ENCODE measurements at regions not wholly inside any gene's neighbourhood (a gene's known extent, or its start where the extent isn't known, plus 50 kb on each side); places are given as distances from the start of the nearest gene placed in this dataset.

GRCh38 chr16:75860326-75861053 lies 134.2 kb upstream of the CPHXL start:
- ChIA-PET POLR2A (no interaction called here), CTCF (no interaction called here)
- Mint-ChIP-seq H3K9me3 (peaks cover 0 to 3% (median 0%) of the 10 kb centered on the region in 11 donors), H3K4me3 (no peak overlapping the region), H3K27me3 (peaks cover 0 to 9% (median 4%) of the 10 kb centered on the region in 5 donors), H3K27ac (no peak overlapping the region), H3K36me3 (no peaks in the 10 kb centered on the region), H3K4me1 (no peaks in the 10 kb centered on the region)
- Histone ChIP-seq H3K27me3 (ENCODE audit: control insufficient read depth in 2 of 2, insufficient read depth in 2 of 2, low read length in 2 of 2) (no peaks in the 10 kb centered on the region), H3K4me1 (ENCODE audit: control insufficient read depth in 2 of 2, insufficient read depth in 2 of 2, low read length in 2 of 2) (no peaks in the 10 kb centered on the region), H3K4me3 (ENCODE audit: low read length) (no peak overlapping the region), H3K36me3 (ENCODE audit: control insufficient read depth in 2 of 3, insufficient read depth in 3 of 3, low read length in 3 of 3) (no peaks in the 10 kb centered on the region), H3K27ac (ENCODE audit: low read depth, low read length) (no peak overlapping the region), H3K9me3 (ENCODE audit: control insufficient read depth in 2 of 3, low read length in 3 of 3) (no peaks in the 10 kb centered on the region)
- ATAC-seq (no peak), DNase-seq (no peak)
- intact Hi-C loops (cut with micrococcal nuclease), result no loop called here

GRCh38 chr16:75861311-75862097 lies 135.2 kb upstream of the CPHXL start:
- Mint-ChIP-seq H3K27me3 (peaks cover 0 to 14% (median 8%) of the 10 kb centered on the region in 5 donors), H3K9me3 (peaks cover 0 to 3% (median 0%) of the 10 kb centered on the region in 11 donors), H3K4me3 (no peak overlapping the region), H3K36me3 (no peaks in the 10 kb centered on the region), H3K4me1 (no peaks in the 10 kb centered on the region), H3K27ac (no peak overlapping the region)
- Histone ChIP-seq H3K4me1 (ENCODE audit: control insufficient read depth in 2 of 2, insufficient read depth in 2 of 2, low read length in 2 of 2) (no peaks in the 10 kb centered on the region), H3K9me3 (ENCODE audit: control insufficient read depth in 2 of 3, low read length in 3 of 3) (no peaks in the 10 kb centered on the region), H3K27me3 (ENCODE audit: control insufficient read depth in 2 of 2, insufficient read depth in 2 of 2, low read length in 2 of 2) (no peaks in the 10 kb centered on the region), H3K36me3 (ENCODE audit: control insufficient read depth in 2 of 3, insufficient read depth in 3 of 3, low read length in 3 of 3) (no peaks in the 10 kb centered on the region), H3K27ac (ENCODE audit: low read depth, low read length) (no peak overlapping the region), H3K4me3 (ENCODE audit: low read length) (no peak overlapping the region)
- CTCF ChIA-PET, result no interaction called here
- ATAC-seq (no peak), DNase-seq (no peak)
- intact Hi-C loops (cut with micrococcal nuclease), result no loop called here
- POLR2A ChIA-PET, result no interaction called here

GRCh38 chr16:75862098-75862386 lies 135.8 kb upstream of the CPHXL start:
- Mint-ChIP-seq H3K27ac (no peak overlapping the region), H3K9me3 (peaks cover 0 to 3% (median 0%) of the 10 kb centered on the region in 11 donors), H3K27me3 (peaks cover 0 to 13% (median 8%) of the 10 kb centered on the region in 5 donors), H3K4me1 (no peaks in the 10 kb centered on the region), H3K36me3 (no peaks in the 10 kb centered on the region), H3K4me3 (no peak overlapping the region)
- intact Hi-C loops (cut with micrococcal nuclease), result no loop called here
- no peaks in the 10 kb centered on the region for H3K4me1 ChIP-seq (ENCODE audit: control insufficient read depth in 2 of 2, insufficient read depth in 2 of 2, low read length in 2 of 2)
- no peak for ATAC-seq
- H3K36me3 ChIP-seq (ENCODE audit: control insufficient read depth in 2 of 3, insufficient read depth in 3 of 3, low read length in 3 of 3), result no peaks in the 10 kb centered on the region
- H3K27ac ChIP-seq (ENCODE audit: low read depth, low read length), result no peak overlapping the region
- POLR2A ChIA-PET, result no interaction called here
- CTCF ChIA-PET, result no interaction called here
- no peak for DNase-seq
- H3K27me3 ChIP-seq (ENCODE audit: control insufficient read depth in 2 of 2, insufficient read depth in 2 of 2, low read length in 2 of 2), result no peaks in the 10 kb centered on the region
- no peak overlapping the region for H3K4me3 ChIP-seq (ENCODE audit: low read length)
- no peaks in the 10 kb centered on the region for H3K9me3 ChIP-seq (ENCODE audit: control insufficient read depth in 2 of 3, low read length in 3 of 3)

GRCh38 chr16:75864243-75864642 lies 138.0 kb upstream of the CPHXL start:
- H3K27me3 ChIP-seq (ENCODE audit: control insufficient read depth in 2 of 2, insufficient read depth in 2 of 2, low read length in 2 of 2), result no peaks in the 10 kb centered on the region
- Mint-ChIP-seq H3K4me3 (no peak overlapping the region), H3K4me1 (no peaks in the 10 kb centered on the region), H3K27ac (no peak overlapping the region), H3K27me3 (peaks cover 0 to 12% (median 6%) of the 10 kb centered on the region in 5 donors), H3K9me3 (peaks cover 0 to 6% (median 0%) of the 10 kb centered on the region in 11 donors), H3K36me3 (no peaks in the 10 kb centered on the region)
- CTCF ChIA-PET, result no interaction called here
- DNase-seq (no peak), ATAC-seq (no peak)
- H3K4me3 ChIP-seq (ENCODE audit: low read length), result no peak overlapping the region
- POLR2A ChIA-PET, result no interaction called here
- H3K27ac ChIP-seq (ENCODE audit: low read depth, low read length), result no peak overlapping the region
- H3K9me3 ChIP-seq (ENCODE audit: control insufficient read depth in 2 of 3, low read length in 3 of 3), result no peaks in the 10 kb centered on the region
- no peaks in the 10 kb centered on the region for H3K36me3 ChIP-seq (ENCODE audit: control insufficient read depth in 2 of 3, insufficient read depth in 3 of 3, low read length in 3 of 3)
- intact Hi-C loops (cut with micrococcal nuclease), result no loop called here
- H3K4me1 ChIP-seq (ENCODE audit: control insufficient read depth in 2 of 2, insufficient read depth in 2 of 2, low read length in 2 of 2), result no peaks in the 10 kb centered on the region

GRCh38 chr16:75865736-75866135 lies 139.4 kb upstream of the CPHXL start:
- H3K27me3 Mint-ChIP-seq, result peaks cover 0 to 22% (median 15%) of the 10 kb centered on the region in 5 donors
- DNase-seq, result no peak
- H3K9me3 Mint-ChIP-seq, result peaks cover 0 to 8% (median 0%) of the 10 kb centered on the region in 11 donors
- no peaks in the 10 kb centered on the region for H3K4me1 ChIP-seq (ENCODE audit: control insufficient read depth in 2 of 2, insufficient read depth in 2 of 2, low read length in 2 of 2)
- H3K27ac Mint-ChIP-seq, result no peak overlapping the region
- H3K36me3 Mint-ChIP-seq, result peaks cover 0 to 8% (median 0%) of the 10 kb centered on the region in 5 donors
- no peak overlapping the region for H3K4me3 ChIP-seq (ENCODE audit: low read length)
- no peak overlapping the region for H3K27ac ChIP-seq (ENCODE audit: low read depth, low read length)
- ChIA-PET CTCF (no interaction called here), POLR2A (no interaction called here)
- H3K27me3 ChIP-seq (ENCODE audit: control insufficient read depth in 2 of 2, insufficient read depth in 2 of 2, low read length in 2 of 2), result no peaks in the 10 kb centered on the region
- intact Hi-C loops (cut with micrococcal nuclease), result no loop called here
- no peak for ATAC-seq
- H3K36me3 ChIP-seq (ENCODE audit: control insufficient read depth in 2 of 3, insufficient read depth in 3 of 3, low read length in 3 of 3), result no peaks in the 10 kb centered on the region
- no peaks in the 10 kb centered on the region for H3K9me3 ChIP-seq (ENCODE audit: control insufficient read depth in 2 of 3, low read length in 3 of 3)
- H3K4me1 Mint-ChIP-seq, result no peaks in the 10 kb centered on the region
- H3K4me3 Mint-ChIP-seq, result no peak overlapping the region

GRCh38 chr16:75868636-75869632 lies 142.6 kb upstream of the CPHXL start:
- ATAC-seq (no peak), DNase-seq (no peak)
- H3K4me1 ChIP-seq (ENCODE audit: control insufficient read depth in 2 of 2, insufficient read depth in 2 of 2, low read length in 2 of 2), result no peaks in the 10 kb centered on the region
- ChIA-PET CTCF (no interaction called here), POLR2A (interaction anchor here (0.8 kb wide), 1 partner anchor 228 kb away, joined by 3 read pairs; no protein-coding TSS in a partner anchor)
- H3K4me3 ChIP-seq (ENCODE audit: low read length), result no peak overlapping the region
- intact Hi-C loops (cut with micrococcal nuclease), result no loop called here
- H3K4me3 Mint-ChIP-seq, result no peak overlapping the region
- no peaks in the 10 kb centered on the region for H3K27me3 ChIP-seq (ENCODE audit: control insufficient read depth in 2 of 2, insufficient read depth in 2 of 2, low read length in 2 of 2)
- peaks cover 0 to 9% (median 0%) of the 10 kb centered on the region in 11 donors for H3K9me3 Mint-ChIP-seq
- H3K9me3 ChIP-seq (ENCODE audit: control insufficient read depth in 2 of 3, low read length in 3 of 3), result no peaks in the 10 kb centered on the region
- H3K36me3 Mint-ChIP-seq, result peaks cover 0 to 8% (median 0%) of the 10 kb centered on the region in 5 donors
- H3K4me1 Mint-ChIP-seq, result no peaks in the 10 kb centered on the region
- peaks cover 0 to 29% (median 18%) of the 10 kb centered on the region in 5 donors for H3K27me3 Mint-ChIP-seq
- no peaks in the 10 kb centered on the region for H3K36me3 ChIP-seq (ENCODE audit: control insufficient read depth in 2 of 3, insufficient read depth in 3 of 3, low read length in 3 of 3)
- H3K27ac Mint-ChIP-seq, result no peak overlapping the region
- no peak overlapping the region for H3K27ac ChIP-seq (ENCODE audit: low read depth, low read length)

Measured in naive thymus-derived CD4-positive, alpha-beta T cell (primary cell).